A673 (cell line): ENCODE measurements at regions not wholly inside any gene's neighbourhood (a gene's known extent, or its start where the extent isn't known, plus 50 kb on each side); places are given as distances from the start of the nearest gene placed in this dataset.

Source experiments
- BruUV-seq: library from RNA; stranded (reverse); fragments of 400-500 nt; replicated peaks from 2 replicates; lab custom pipeline; 2021; lab: Mats Ljungman, UMichigan
- CTCF ChIA-PET: fragments of 300-600 bp; sonication (Branson Sonifier 250); formaldehyde crosslinking; loops from one replicate; lab custom pipeline; 2022; ENCODE audit warnings: antibody characterized with exemption; lab: Charles Lee
- POLR2A ChIA-PET: fragments of 300-600 bp; sonication (Branson Sonifier 250); formaldehyde crosslinking; loops from one replicate; lab custom pipeline; 2022; ENCODE audit warnings: antibody characterized with exemption; ENCODE audit not compliant: low non-redundant PET; lab: Charles Lee
- DNase-seq: peaks from one replicate; pipeline ENCODE4 v3.0.0-alpha.2; 2015; ENCODE audit warnings: low spot score
- H3K27ac ChIP-seq: fragments of 200-600 bp; sonication (generic); 2 replicates; pipeline ENCODE4 v1.5.1; 2016; ENCODE audit warnings: mixed run types, low read depth, mild to moderate bottlenecking, mixed read lengths, antibody characterized with exemption, low read length; ENCODE audit not compliant: poor library complexity, severe bottlenecking
- H3K27me3 ChIP-seq: fragments of 200-600 bp; sonication (generic); replicated peaks from 2 replicates; pipeline ENCODE4 v1.6.1; 2017; ENCODE audit warnings: mixed run types, low read depth, mild to moderate bottlenecking, mixed read lengths, antibody characterized with exemption, low read length; ENCODE audit not compliant: insufficient read depth, poor library complexity
- H3K36me3 ChIP-seq: fragments of 200-600 bp; sonication (generic); 2 replicates; pipeline ENCODE4 v1.6.1; 2016; ENCODE audit warnings: mixed run types, mild to moderate bottlenecking, mixed read lengths, antibody characterized with exemption, low read length; ENCODE audit not compliant: insufficient read depth, poor library complexity, severe bottlenecking
- H3K4me1 ChIP-seq: fragments of 200-600 bp; sonication (generic); 2 replicates; pipeline ENCODE4 v1.6.1; 2017; ENCODE audit warnings: mixed run types, mild to moderate bottlenecking, mixed read lengths, antibody characterized with exemption, low read length; ENCODE audit not compliant: insufficient read depth, poor library complexity, severe bottlenecking
- H3K4me3 ChIP-seq: fragments of 200-600 bp; sonication (generic); 2 replicates; pipeline ENCODE4 v1.5.1; 2016; ENCODE audit warnings: low read depth, mixed run types, mild to moderate bottlenecking, mixed read lengths, low read length; ENCODE audit not compliant: poor library complexity, severe bottlenecking
- H3K9me3 ChIP-seq: fragments of 200-600 bp; sonication (generic); 2 replicates; pipeline ENCODE4 v1.6.1; 2016; ENCODE audit warnings: mixed run types, low read depth, mild to moderate bottlenecking, mixed read lengths, antibody characterized with exemption, low read length; ENCODE audit not compliant: poor library complexity, severe bottlenecking
- EZH2 ChIP-seq: fragments of 200-600 bp; sonication (generic); IDR thresholded peaks from 2 replicates; pipeline ENCODE4 v1.6.1; 2017; ENCODE audit warnings: borderline replicate concordance, low read depth, mild to moderate bottlenecking, mixed read lengths, antibody characterized with exemption, low read length; ENCODE audit not compliant: poor library complexity, severe bottlenecking
- intact Hi-C: fragments of 100-400 bp; cut with micrococcal nuclease; formaldehyde crosslinking; loops from one replicate; pipeline ENCODE4 v1.10.0; 2022; ENCODE audit not compliant: unreplicated experiment
- TF ChIP-seq, protein P1 (sequence below): fragments of 300-800, 200-600 bp; sonication (generic); conservative IDR thresholded peaks from 2 replicates; pipeline ENCODE4 v1.5.1; 2017; ENCODE audit warnings: low read depth, mild to moderate bottlenecking, antibody characterized with exemption, low read length, moderate library complexity, mixed read lengths

DNA sequence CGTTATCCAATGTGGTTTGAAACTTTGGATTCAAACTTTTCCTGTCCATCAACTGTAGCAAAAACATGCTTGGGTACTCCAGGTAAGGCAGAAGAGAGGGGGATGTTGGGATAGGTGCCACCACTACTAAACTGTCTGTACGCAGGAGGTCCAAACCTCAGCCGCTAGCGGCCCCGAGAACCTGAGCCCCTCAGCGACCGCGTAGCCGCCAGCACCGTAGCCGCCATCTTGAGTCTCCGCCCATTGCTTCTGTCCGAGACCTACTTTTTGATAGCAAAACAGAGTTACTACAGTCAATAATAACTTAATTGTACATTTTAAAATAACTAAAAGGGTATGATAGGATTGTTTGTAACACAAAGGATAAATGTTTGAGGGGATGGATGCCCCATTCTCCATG is 119.9 kb upstream of the GRID2 start:
- POLR2A ChIA-PET, result no interaction called here
- Histone ChIP-seq H3K4me3 (no peak overlapping the region), H3K27ac (no peak overlapping the region), H3K9me3 (no peaks in the 10 kb centered on the region), H3K4me1 (no peaks in the 10 kb centered on the region), H3K27me3 (no peaks in the 10 kb centered on the region), H3K36me3 (no peaks in the 10 kb centered on the region)
- intact Hi-C loops, result no loop called here
- BruUV-seq, result no TSS peak
- DNase-seq, result no peak
- TF ChIP-seq, protein P1, sequence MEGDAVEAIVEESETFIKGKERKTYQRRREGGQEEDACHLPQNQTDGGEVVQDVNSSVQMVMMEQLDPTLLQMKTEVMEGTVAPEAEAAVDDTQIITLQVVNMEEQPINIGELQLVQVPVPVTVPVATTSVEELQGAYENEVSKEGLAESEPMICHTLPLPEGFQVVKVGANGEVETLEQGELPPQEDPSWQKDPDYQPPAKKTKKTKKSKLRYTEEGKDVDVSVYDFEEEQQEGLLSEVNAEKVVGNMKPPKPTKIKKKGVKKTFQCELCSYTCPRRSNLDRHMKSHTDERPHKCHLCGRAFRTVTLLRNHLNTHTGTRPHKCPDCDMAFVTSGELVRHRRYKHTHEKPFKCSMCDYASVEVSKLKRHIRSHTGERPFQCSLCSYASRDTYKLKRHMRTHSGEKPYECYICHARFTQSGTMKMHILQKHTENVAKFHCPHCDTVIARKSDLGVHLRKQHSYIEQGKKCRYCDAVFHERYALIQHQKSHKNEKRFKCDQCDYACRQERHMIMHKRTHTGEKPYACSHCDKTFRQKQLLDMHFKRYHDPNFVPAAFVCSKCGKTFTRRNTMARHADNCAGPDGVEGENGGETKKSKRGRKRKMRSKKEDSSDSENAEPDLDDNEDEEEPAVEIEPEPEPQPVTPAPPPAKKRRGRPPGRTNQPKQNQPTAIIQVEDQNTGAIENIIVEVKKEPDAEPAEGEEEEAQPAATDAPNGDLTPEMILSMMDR, result no peak
- no peak for TF ChIP-seq EZH2
- CTCF ChIA-PET, result no interaction called here

DNA sequence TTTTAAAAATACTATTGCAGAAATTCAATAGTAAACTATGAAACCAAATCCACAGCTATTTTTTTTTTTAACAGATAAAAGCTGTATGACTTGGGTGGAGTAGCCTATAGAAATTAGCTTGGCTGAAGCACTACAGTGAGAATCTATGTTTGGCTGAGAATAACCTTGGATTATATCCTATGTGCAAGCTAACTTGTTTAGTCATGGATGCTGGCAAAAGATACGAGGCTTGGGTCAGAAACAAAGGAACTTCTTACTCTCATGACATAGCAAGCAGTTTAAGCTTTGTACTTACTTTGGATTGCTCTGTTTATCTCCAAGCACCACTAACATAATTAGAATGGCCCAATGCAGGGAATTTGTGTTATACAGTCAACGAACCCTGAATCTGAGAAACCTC is 119.2 kb upstream of the GRID2 start:
- POLR2A ChIA-PET, result no interaction called here
- Histone ChIP-seq H3K36me3 (no peaks in the 10 kb centered on the region), H3K4me1 (no peaks in the 10 kb centered on the region), H3K27ac (no peak overlapping the region), H3K4me3 (no peak overlapping the region), H3K9me3 (no peaks in the 10 kb centered on the region), H3K27me3 (no peaks in the 10 kb centered on the region)
- CTCF ChIA-PET, result no interaction called here
- TF ChIP-seq, protein P1, result no peak
- no peak for TF ChIP-seq EZH2
- intact Hi-C loops, result no loop called here
- DNase-seq, result no peak
- BruUV-seq, result no TSS peak

DNA sequence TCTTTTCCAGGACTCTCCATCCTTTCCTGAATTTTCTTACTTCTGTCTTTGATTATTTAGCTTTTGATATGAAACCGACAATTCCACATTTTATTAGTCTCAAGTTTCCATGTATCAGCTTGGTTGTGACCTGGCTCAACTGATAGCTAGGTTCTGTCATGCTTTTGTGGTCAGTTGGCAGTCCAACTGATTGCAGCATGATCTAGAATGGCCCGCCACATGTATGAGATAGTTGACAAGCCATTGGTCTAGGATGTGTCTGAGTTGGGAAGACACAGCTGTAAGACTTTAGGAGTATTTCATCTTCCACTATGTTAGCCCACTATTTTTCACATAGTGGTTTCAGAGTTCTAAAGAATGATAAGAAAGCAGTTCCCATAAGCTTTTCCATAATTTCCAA is 117.5 kb upstream of the GRID2 start:
- BruUV-seq, result no TSS peak
- no peaks in the 10 kb centered on the region for H3K36me3 ChIP-seq
- H3K9me3 ChIP-seq, result no peaks in the 10 kb centered on the region
- POLR2A ChIA-PET, result no interaction called here
- TF ChIP-seq, protein P1, result no peak
- TF ChIP-seq EZH2, result no peak
- H3K27me3 ChIP-seq, result no peaks in the 10 kb centered on the region
- H3K4me3 ChIP-seq, result no peak overlapping the region
- intact Hi-C loops, result no loop called here
- CTCF ChIA-PET, result no interaction called here
- no peaks in the 10 kb centered on the region for H3K4me1 ChIP-seq
- no peak overlapping the region for H3K27ac ChIP-seq
- no peak for DNase-seq
